Stomach (tissue), 8 donors: ENCODE measurements at regions not wholly inside any gene's neighbourhood (a gene's known extent, or its start where the extent isn't known, plus 50 kb on each side); places are given as distances from the start of the nearest gene placed in this dataset.

Experiments
- DNase-seq, 2 donors: peaks; one replicate each; pipeline versions ENCODE4 v3.0.0 to v3.0.0-alpha.2; 2013 to 2019
- H3K27ac ChIP-seq, 5 donors: fragments of 200-600 bp in 4 of 5; sonication (generic) in 4 of 5; one replicate each; pipeline ENCODE4 v1.5.1; 2013 to 2019; ENCODE audit warnings: mild to moderate bottlenecking in 1 of 5, moderate library complexity in 1 of 5
- H3K27me3 ChIP-seq, 3 donors: fragments of 200-600 bp; sonication (generic); one replicate each; pipeline ENCODE4 v1.5.1; 2017 to 2019; ENCODE audit warnings: mixed run types in 1 of 3
- H3K36me3 ChIP-seq, 4 donors: fragments of 200-600 bp; sonication (generic); 1 replicate in 3 of 4; 2 replicates in 1 of 4; pipeline ENCODE4 v1.5.1; 2016 to 2019
- H3K4me1 ChIP-seq, 4 donors: fragments of 200-600 bp; sonication (generic); one replicate each; pipeline ENCODE4 v1.5.1; 2016 to 2019
- H3K4me3 ChIP-seq, 4 donors: fragments of 200-600 bp; sonication (generic) in 3 of 4; one replicate each; pipeline ENCODE4 v1.5.1; 2016 to 2019; ENCODE audit warnings: mild to moderate bottlenecking in 1 of 4
- H3K9me3 ChIP-seq, 4 donors: fragments of 200-600 bp; sonication (generic); one replicate each; pipeline ENCODE4 v1.5.1; 2016 to 2019
- EP300 ChIP-seq: sonication (generic); formaldehyde crosslinking; IDR thresholded peaks from one replicate; pipeline ENCODE4 v1.6.1; 2017; ENCODE audit warnings: antibody characterized with exemption
- POLR2A ChIP-seq, 4 donors: fragments of 450-650 bp; IDR thresholded peaks; one replicate each; pipeline ENCODE4 v1.6.1; 2016; ENCODE audit warnings: antibody characterized with exemption in 4 of 4, control low read depth in 2 of 4, mild to moderate bottlenecking in 1 of 4, moderate library complexity in 1 of 4
- POLR2AphosphoS5 ChIP-seq, 3 donors: sonication (generic); formaldehyde crosslinking; IDR thresholded peaks; one replicate each; pipeline ENCODE4 v1.6.1; 2016; ENCODE audit warnings: antibody characterized with exemption in 3 of 3
- WGBS, 5 donors: extraction: QIAGEN DNeasy Blood & Tissue Kit in 3 of 5; methylation state at CpG; one replicate each; pipeline versions ENCODE4 v1.1.5 to v1.1.7; 2013 to 2018; 5-methylcytosine and 5-hydroxymethylcytosine counted together
- intact Hi-C: fragments of 100-400 bp; cut with DNase I; formaldehyde crosslinking; loops from one replicate; pipeline ENCODE4 v1.15.1; 2023; ENCODE audit warnings: low total_unique reads
- TF ChIP-seq, protein P1 (sequence below), 7 experiments: fragments of 450-650 bp in 4 of 7; fragments of 200-600 bp in 3 of 7; sonication (generic) in 3 of 7; IDR thresholded peaks; one replicate each; pipeline ENCODE4 v1.5.1; 2016 to 2019; ENCODE audit warnings: antibody characterized with exemption in 7 of 7, control low read depth in 2 of 7, mild to moderate bottlenecking in 1 of 7
- donor health status: healthy with polysubstance abuse.
- donor health status: Bipolar disorder and iron deficiency.
- donor health status: healthy.

- no peak overlapping the region for H3K4me3 ChIP-seq
- DNase-seq, result no peak
- no peak for TF ChIP-seq POLR2AphosphoS5 (IDR thresholded peaks at IDR 0.05)
- TF ChIP-seq EP300, result no peak
- TF ChIP-seq, protein P1, sequence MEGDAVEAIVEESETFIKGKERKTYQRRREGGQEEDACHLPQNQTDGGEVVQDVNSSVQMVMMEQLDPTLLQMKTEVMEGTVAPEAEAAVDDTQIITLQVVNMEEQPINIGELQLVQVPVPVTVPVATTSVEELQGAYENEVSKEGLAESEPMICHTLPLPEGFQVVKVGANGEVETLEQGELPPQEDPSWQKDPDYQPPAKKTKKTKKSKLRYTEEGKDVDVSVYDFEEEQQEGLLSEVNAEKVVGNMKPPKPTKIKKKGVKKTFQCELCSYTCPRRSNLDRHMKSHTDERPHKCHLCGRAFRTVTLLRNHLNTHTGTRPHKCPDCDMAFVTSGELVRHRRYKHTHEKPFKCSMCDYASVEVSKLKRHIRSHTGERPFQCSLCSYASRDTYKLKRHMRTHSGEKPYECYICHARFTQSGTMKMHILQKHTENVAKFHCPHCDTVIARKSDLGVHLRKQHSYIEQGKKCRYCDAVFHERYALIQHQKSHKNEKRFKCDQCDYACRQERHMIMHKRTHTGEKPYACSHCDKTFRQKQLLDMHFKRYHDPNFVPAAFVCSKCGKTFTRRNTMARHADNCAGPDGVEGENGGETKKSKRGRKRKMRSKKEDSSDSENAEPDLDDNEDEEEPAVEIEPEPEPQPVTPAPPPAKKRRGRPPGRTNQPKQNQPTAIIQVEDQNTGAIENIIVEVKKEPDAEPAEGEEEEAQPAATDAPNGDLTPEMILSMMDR (IDR thresholded peaks at IDR 0.05), result no peak
- no peak for TF ChIP-seq POLR2A (IDR thresholded peaks at IDR 0.05)
- no peaks in the 10 kb centered on the region for H3K9me3 ChIP-seq
- H3K27ac ChIP-seq, result no peak overlapping the region
- intact Hi-C loops, result no loop called here
- no peaks in the 10 kb centered on the region for H3K4me1 ChIP-seq
- 76 to 87% (median 79%) methylated on average over 5 of the region's 5 CpGs for WGBS, 5 donors
- H3K27me3 ChIP-seq, result no peaks in the 10 kb centered on the region
- no peaks in the 10 kb centered on the region for H3K36me3 ChIP-seq
Observed at GRCh38 chr1:192945390-192946130, 113.6 kb downstream of the UCHL5 start.

- no peaks in the 10 kb centered on the region for H3K9me3 ChIP-seq
- intact Hi-C loops, result no loop called here
- no peak for DNase-seq
- TF ChIP-seq EP300, result no peak
- H3K36me3 ChIP-seq, result no peaks in the 10 kb centered on the region
- H3K4me1 ChIP-seq, result peaks cover 0 to 14% (median 7%) of the 10 kb centered on the region in 4 donors
- WGBS, 5 donors, result 90 to 95% (median 91%) methylated on average over 5 of the region's 5 CpGs
- H3K27ac ChIP-seq, result no peak overlapping the region
- H3K4me3 ChIP-seq, result no peak overlapping the region
- H3K27me3 ChIP-seq, result no peaks in the 10 kb centered on the region
Observed at GRCh38 chr1:192949783-192950182, 109.4 kb downstream of the UCHL5 start.

- no peak for DNase-seq
- TF ChIP-seq POLR2A (IDR thresholded peaks at IDR 0.05) (no peak), POLR2AphosphoS5 (IDR thresholded peaks at IDR 0.05) (no peak), EP300 (no peak)
- TF ChIP-seq, protein P1 (IDR thresholded peaks at IDR 0.05), result no peak
- Histone ChIP-seq H3K4me3 (no peak overlapping the region), H3K4me1 (peaks cover 0 to 14% (median 7%) of the 10 kb centered on the region in 4 donors), H3K9me3 (no peaks in the 10 kb centered on the region), H3K27ac (no peak overlapping the region), H3K36me3 (no peaks in the 10 kb centered on the region), H3K27me3 (no peaks in the 10 kb centered on the region)
- WGBS, 5 donors, result 87 to 98% (median 91%) methylated on average over 3 of the region's 3 CpGs
- intact Hi-C loops, result no loop called here
Observed at GRCh38 chr1:192950926-192951325, 108.2 kb downstream of the UCHL5 start.

GRCh38 chr1:192951691-192952460 is 107.3 kb downstream of the UCHL5 start:
- 46 to 80% (median 70%) methylated on average over 6 of the region's 6 CpGs for WGBS, 5 donors
- no peaks in the 10 kb centered on the region for H3K27me3 ChIP-seq
- peak overlapping the region in 2 of 5 donors; percentile 3 to 7 for H3K27ac ChIP-seq
- TF ChIP-seq POLR2AphosphoS5 (IDR thresholded peaks at IDR 0.05) (peak in 1 of 3 donors; percentile 52), POLR2A (IDR thresholded peaks at IDR 0.05) (no peak), EP300 (no peak)
- TF ChIP-seq, protein P1 (IDR thresholded peaks at IDR 0.05), result no peak
- H3K36me3 ChIP-seq, result no peaks in the 10 kb centered on the region
- intact Hi-C loops, result no loop called here
- no peaks in the 10 kb centered on the region for H3K9me3 ChIP-seq
- no peak overlapping the region for H3K4me3 ChIP-seq
- peaks cover 0 to 14% (median 7%) of the 10 kb centered on the region in 4 donors for H3K4me1 ChIP-seq
- peak in 1 of 2 donors; percentile 70 for DNase-seq
